Left lobe of liver (tissue), 2 donors: ENCODE measurements at regions not wholly inside any gene's neighbourhood (a gene's known extent, or its start where the extent isn't known, plus 50 kb on each side); places are given as distances from the start of the nearest gene placed in this dataset.

Experiments
- ATAC-seq: fragments of 200-7000 bp; cut with Tn5 transposase; one replicate; pipeline ENCODE4 v1.9.1; 2020; ENCODE audit warnings: mild to moderate bottlenecking, moderate library complexity
- DNase-seq: peaks from one replicate; pipeline ENCODE4 v3.0.0-alpha.2; 2020; ENCODE audit warnings: low spot score
- donor health status: DM: no; HTN: no; CAD: no; lungs with moderate emphysema.
- donor health status: DM: no; HTN: yes; CAD: no.

GRCh38 chr2:19300961-19301360 is 57.5 kb downstream of the OSR1 start:
- ATAC-seq: no peak
- no peak for DNase-seq

GRCh38 chr2:19299522-19299921 is 58.9 kb downstream of the OSR1 start:
- DNase-seq: no peak
- no peak for ATAC-seq

- no peak for ATAC-seq
- no peak for DNase-seq
These were observed 59.4 kb downstream of the OSR1 start for GRCh38 chr2:19299032-19299431.

- ATAC-seq: no peak
- DNase-seq: no peak
These were observed 60.7 kb downstream of the OSR1 start for GRCh38 chr2:19297716-19298115.

GRCh38 chr2:19295998-19296502 is 62.4 kb downstream of the OSR1 start:
- no peak for DNase-seq
- peak; percentile 62 for ATAC-seq

- DNase-seq (no peak), ATAC-seq (peak; percentile 75)
These were observed 66.4 kb downstream of the OSR1 start for GRCh38 chr2:19292007-19292406.

GRCh38 chr2:19288291-19288690 is 70.1 kb downstream of the OSR1 start:
- DNase-seq (no peak), ATAC-seq (no peak)

- DNase-seq (no peak), ATAC-seq (no peak)
These were observed 71.1 kb downstream of the OSR1 start for GRCh38 chr2:19287324-19287723.

- DNase-seq: no peak
- ATAC-seq: no peak
These were observed 76.1 kb downstream of the OSR1 start for GRCh38 chr2:19282305-19282704.

- ATAC-seq: no peak
- DNase-seq: no peak
These were observed 84.0 kb downstream of the OSR1 start for GRCh38 chr2:19274439-19274838.

- ATAC-seq: no peak
These were observed 85.4 kb downstream of the OSR1 start for GRCh38 chr2:19272941-19273470.

GRCh38 chr2:19272039-19272438 is 86.4 kb downstream of the OSR1 start:
- peak; percentile 96 for ATAC-seq
- peak; percentile 87 for DNase-seq

More at GRCh38 chr2:19272941-19273470, 85.4 kb downstream of the OSR1 start:
- DNase-seq: no peak

GRCh38 chr2:19264852-19265251 is 93.6 kb downstream of the OSR1 start:
- DNase-seq: no peak
- no peak for ATAC-seq

GRCh38 chr2:19262150-19262549 is 96.3 kb downstream of the OSR1 start:
- ATAC-seq (peak; percentile 66), DNase-seq (no peak)

- ATAC-seq: no peak
- no peak for DNase-seq
These were observed 97.4 kb downstream of the OSR1 start for GRCh38 chr2:19261061-19261460.

GRCh38 chr2:19256121-19256601 is 102.3 kb downstream of the OSR1 start:
- DNase-seq (no peak), ATAC-seq (no peak)

- DNase-seq (no peak), ATAC-seq (no peak)
These were observed 102.9 kb downstream of the OSR1 start for GRCh38 chr2:19255481-19255880.

GRCh38 chr2:19251554-19251953 is 106.9 kb downstream of the OSR1 start:
- DNase-seq (no peak), ATAC-seq (no peak)

GRCh38 chr2:19250906-19251305 is 107.5 kb downstream of the OSR1 start:
- ATAC-seq (no peak), DNase-seq (no peak)

GRCh38 chr2:19247186-19247585 is 111.2 kb downstream of the OSR1 start:
- ATAC-seq: no peak

GRCh38 chr2:19246496-19246895 is 111.9 kb downstream of the OSR1 start:
- DNase-seq (no peak), ATAC-seq (no peak)

More at GRCh38 chr2:19247186-19247585, 111.2 kb downstream of the OSR1 start:
- no peak for DNase-seq

- DNase-seq: no peak
- no peak for ATAC-seq
These were observed 113.7 kb downstream of the OSR1 start for GRCh38 chr2:19244460-19245363.
